Astrocyte (in vitro differentiated cells and primary cell): ENCODE measurements at regions not wholly inside any gene's neighbourhood (a gene's known extent, or its start where the extent isn't known, plus 50 kb on each side); places are given as distances from the start of the nearest gene placed in this dataset.

ENCODE experiments used
- CTCF ChIP-seq: IDR thresholded peaks from 2 replicates; pipeline ENCODE4 v1.5.1; 2011; ENCODE audit warnings: low read depth, mild to moderate bottlenecking, inconsistent platforms, low read length, moderate library complexity; ENCODE audit not compliant: insufficient read depth
- EZH2 ChIP-seq: IDR thresholded peaks from 2 replicates; pipeline ENCODE4 v1.6.1; 2012; ENCODE audit warnings: mild to moderate bottlenecking, low read length, inconsistent platforms; ENCODE audit not compliant: insufficient read depth

GRCh38 chr12:97805146-97805545 is 342.5 kb downstream of the RMST start:
- TF ChIP-seq CTCF (no peak), EZH2 (no peak)
